Neural cell (in vitro differentiated cells): ENCODE measurements at regions not wholly inside any gene's neighbourhood (a gene's known extent, or its start where the extent isn't known, plus 50 kb on each side); places are given as distances from the start of the nearest gene placed in this dataset.

ENCODE experiments used
- EP300 ChIP-seq: fragments of 450-650 bp; conservative IDR thresholded peaks from 2 replicates; pipeline ENCODE4 v1.6.1; 2014; ENCODE audit warnings: antibody characterized with exemption, mild to moderate bottlenecking, moderate library complexity; ENCODE audit not compliant: poor library complexity, severe bottlenecking
- EZH2 ChIP-seq: fragments of 200-600, 300-800 bp; shearing (Covaris generic), sonication (generic); IDR thresholded peaks from 2 replicates; pipeline ENCODE4 v1.6.1; 2014; ENCODE audit warnings: antibody characterized with exemption, low read length, borderline replicate concordance, mild to moderate bottlenecking; ENCODE audit not compliant: insufficient read depth, poor library complexity, severe bottlenecking
- MXI1 ChIP-seq: fragments of 450-650 bp; conservative IDR thresholded peaks from 2 replicates; pipeline ENCODE4 v1.6.1; 2014; ENCODE audit warnings: antibody characterized with exemption, mild to moderate bottlenecking; ENCODE audit not compliant: poor library complexity, severe bottlenecking
- POLR2AphosphoS5 ChIP-seq: IDR thresholded peaks from 2 replicates; pipeline ENCODE4 v1.6.1; 2012
- RAD21 ChIP-seq: fragments of 450-650 bp; conservative IDR thresholded peaks from 2 replicates; pipeline ENCODE4 v1.6.1; 2014; ENCODE audit warnings: antibody characterized with exemption, mild to moderate bottlenecking, moderate library complexity
- TAF1 ChIP-seq: IDR thresholded peaks from 2 replicates; pipeline ENCODE4 v1.6.1; 2012; ENCODE audit warnings: low read depth
- TF ChIP-seq, protein P1 (sequence below): fragments of 450-650 bp; IDR thresholded peaks from 2 replicates; pipeline ENCODE4 v1.5.1; 2014; ENCODE audit warnings: antibody characterized with exemption, mild to moderate bottlenecking, moderate library complexity; ENCODE audit not compliant: poor library complexity, severe bottlenecking

DNA sequence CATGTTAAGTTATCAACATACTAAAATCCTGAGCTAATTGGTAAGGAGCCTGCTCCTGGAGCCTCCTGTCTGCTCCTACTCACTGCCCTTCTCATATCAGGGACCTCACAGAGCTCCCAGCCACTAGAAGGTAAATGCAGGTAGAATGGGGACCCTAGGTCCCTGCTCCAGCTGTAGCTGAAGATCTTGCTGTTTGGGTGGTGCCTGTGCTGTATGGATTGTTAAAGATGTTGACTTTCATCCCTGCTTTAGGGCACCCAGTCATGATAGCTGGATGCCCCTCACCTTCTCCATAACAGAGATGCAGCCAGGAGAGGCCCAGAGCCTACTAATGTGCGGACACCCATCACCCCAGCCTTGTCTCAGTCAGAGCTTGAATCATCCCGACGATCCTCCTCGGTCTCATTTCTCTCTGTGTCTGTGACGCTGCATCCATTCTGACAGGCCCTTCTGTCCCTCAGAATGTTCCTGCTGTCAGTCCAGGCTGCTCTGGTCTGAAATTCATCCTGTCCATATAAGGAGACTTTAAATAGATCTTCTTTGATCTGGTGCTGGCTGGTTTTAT is 341.7 kb upstream of the GATB start:
- TF ChIP-seq, protein P1, sequence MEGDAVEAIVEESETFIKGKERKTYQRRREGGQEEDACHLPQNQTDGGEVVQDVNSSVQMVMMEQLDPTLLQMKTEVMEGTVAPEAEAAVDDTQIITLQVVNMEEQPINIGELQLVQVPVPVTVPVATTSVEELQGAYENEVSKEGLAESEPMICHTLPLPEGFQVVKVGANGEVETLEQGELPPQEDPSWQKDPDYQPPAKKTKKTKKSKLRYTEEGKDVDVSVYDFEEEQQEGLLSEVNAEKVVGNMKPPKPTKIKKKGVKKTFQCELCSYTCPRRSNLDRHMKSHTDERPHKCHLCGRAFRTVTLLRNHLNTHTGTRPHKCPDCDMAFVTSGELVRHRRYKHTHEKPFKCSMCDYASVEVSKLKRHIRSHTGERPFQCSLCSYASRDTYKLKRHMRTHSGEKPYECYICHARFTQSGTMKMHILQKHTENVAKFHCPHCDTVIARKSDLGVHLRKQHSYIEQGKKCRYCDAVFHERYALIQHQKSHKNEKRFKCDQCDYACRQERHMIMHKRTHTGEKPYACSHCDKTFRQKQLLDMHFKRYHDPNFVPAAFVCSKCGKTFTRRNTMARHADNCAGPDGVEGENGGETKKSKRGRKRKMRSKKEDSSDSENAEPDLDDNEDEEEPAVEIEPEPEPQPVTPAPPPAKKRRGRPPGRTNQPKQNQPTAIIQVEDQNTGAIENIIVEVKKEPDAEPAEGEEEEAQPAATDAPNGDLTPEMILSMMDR = no peak
- TF ChIP-seq POLR2AphosphoS5 (no peak), EZH2 (no peak), TAF1 (no peak), EP300 (no peak), MXI1 (no peak), RAD21 (no peak)
